HL-60 (cell line): ENCODE measurements at regions not wholly inside any gene's neighbourhood (a gene's known extent, or its start where the extent isn't known, plus 50 kb on each side); places are given as distances from the start of the nearest gene placed in this dataset.
"Not testable (repeated sequence)": the region's sequence is repeated elsewhere in the genome, so short reads cannot be mapped to it uniquely, and the experiment has no call there.

Experiments
- CTCF ChIP-seq: IDR thresholded peaks from one replicate; pipeline ENCODE4 v1.5.1; 2011; ENCODE audit warnings: low read length, control low read depth, inconsistent platforms; ENCODE audit not compliant: insufficient read depth
- POLR2AphosphoS5 ChIP-seq: IDR thresholded peaks from 2 replicates; pipeline ENCODE4 v1.6.1; 2012; ENCODE audit warnings: low read depth
- REST ChIP-seq: IDR thresholded peaks from 2 replicates; pipeline ENCODE4 v1.6.1; 2012; ENCODE audit warnings: low read depth; ENCODE audit not compliant: insufficient replicate concordance

- TF ChIP-seq REST, CTCF, POLR2AphosphoS5: not testable (repeated sequence)
Observed at GRCh38 chr1:221965891-221966290, 224.0 kb upstream of the DUSP10 start.
